AG09309 (cell line): ENCODE measurements at regions not wholly inside any gene's neighbourhood (a gene's known extent, or its start where the extent isn't known, plus 50 kb on each side); places are given as distances from the start of the nearest gene placed in this dataset.

Experiments
- DNase-seq: peaks from one replicate; pipeline ENCODE4 v3.0.0-alpha.2; 2010; ENCODE audit warnings: low read depth
- H3K4me3 ChIP-seq: 2 replicates; pipeline ENCODE4 v1.5.1; 2011; ENCODE audit warnings: mild to moderate bottlenecking, low read depth, low read length, moderate library complexity; ENCODE audit not compliant: control insufficient read depth
- TF ChIP-seq, protein P1 (sequence below): IDR thresholded peaks from 2 replicates; pipeline ENCODE4 v1.5.1; 2011; ENCODE audit warnings: mild to moderate bottlenecking, low read depth, low read length, inconsistent platforms; ENCODE audit not compliant: insufficient read depth, control insufficient read depth; ENCODE audit errors: missing control alignments

GRCh38 chr18:38263066-38263465 lies 697.5 kb upstream of the CELF4 start:
- TF ChIP-seq, protein P1, sequence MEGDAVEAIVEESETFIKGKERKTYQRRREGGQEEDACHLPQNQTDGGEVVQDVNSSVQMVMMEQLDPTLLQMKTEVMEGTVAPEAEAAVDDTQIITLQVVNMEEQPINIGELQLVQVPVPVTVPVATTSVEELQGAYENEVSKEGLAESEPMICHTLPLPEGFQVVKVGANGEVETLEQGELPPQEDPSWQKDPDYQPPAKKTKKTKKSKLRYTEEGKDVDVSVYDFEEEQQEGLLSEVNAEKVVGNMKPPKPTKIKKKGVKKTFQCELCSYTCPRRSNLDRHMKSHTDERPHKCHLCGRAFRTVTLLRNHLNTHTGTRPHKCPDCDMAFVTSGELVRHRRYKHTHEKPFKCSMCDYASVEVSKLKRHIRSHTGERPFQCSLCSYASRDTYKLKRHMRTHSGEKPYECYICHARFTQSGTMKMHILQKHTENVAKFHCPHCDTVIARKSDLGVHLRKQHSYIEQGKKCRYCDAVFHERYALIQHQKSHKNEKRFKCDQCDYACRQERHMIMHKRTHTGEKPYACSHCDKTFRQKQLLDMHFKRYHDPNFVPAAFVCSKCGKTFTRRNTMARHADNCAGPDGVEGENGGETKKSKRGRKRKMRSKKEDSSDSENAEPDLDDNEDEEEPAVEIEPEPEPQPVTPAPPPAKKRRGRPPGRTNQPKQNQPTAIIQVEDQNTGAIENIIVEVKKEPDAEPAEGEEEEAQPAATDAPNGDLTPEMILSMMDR, result no peak
- DNase-seq, result no peak
- H3K4me3 ChIP-seq, result no peak overlapping the region

- H3K4me3 ChIP-seq, result no peak overlapping the region
- no peak for DNase-seq
- TF ChIP-seq, protein P1, result no peak
Observed at GRCh38 chr18:38262661-38263060, 697.1 kb upstream of the CELF4 start.

- H3K4me3 ChIP-seq, result no peak overlapping the region
- DNase-seq, result no peak
- TF ChIP-seq, protein P1, result no peak
Observed at GRCh38 chr18:38257661-38258060, 692.1 kb upstream of the CELF4 start.

DNA sequence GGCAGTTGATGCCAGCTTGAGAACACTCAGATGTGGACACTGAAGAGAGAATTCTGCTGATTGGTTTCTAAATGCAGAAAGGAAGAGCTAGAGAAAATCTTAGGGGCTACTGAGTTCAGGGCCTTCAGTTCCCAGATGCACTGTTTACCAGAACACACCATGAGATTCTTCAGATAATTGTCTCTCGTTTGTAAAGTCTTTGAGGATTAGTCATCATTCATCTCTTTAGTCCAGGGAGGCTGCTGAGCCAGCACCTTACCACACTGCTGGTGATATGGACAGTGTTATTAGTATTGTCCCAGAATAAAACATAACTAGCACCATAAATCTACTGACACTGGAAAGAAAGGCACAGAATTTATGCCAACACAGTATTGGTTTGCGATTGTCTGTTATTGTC lies 690.8 kb upstream of the CELF4 start:
- TF ChIP-seq, protein P1, result no peak
- no peak for DNase-seq
- no peak overlapping the region for H3K4me3 ChIP-seq

DNA sequence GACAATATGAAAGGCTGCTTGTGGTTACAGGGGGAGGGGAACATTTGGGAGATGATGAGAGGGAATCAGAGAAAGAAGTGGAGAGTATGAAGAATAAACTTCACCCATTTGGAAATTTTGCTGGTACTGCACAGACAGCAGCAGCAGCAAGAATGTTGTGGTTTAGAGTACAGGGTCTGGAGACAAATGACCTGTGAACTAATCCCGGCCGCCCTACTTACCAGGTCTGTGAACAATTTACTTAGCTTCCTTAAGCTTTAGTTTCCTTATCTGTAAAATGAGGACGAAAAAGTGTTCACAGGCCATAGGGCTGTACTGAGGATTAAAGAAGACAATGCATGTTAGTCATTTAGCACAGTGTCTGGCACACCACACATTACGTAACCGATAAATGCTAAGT lies 685.4 kb upstream of the CELF4 start:
- TF ChIP-seq, protein P1, result no peak
- no peak overlapping the region for H3K4me3 ChIP-seq
- no peak for DNase-seq

DNA sequence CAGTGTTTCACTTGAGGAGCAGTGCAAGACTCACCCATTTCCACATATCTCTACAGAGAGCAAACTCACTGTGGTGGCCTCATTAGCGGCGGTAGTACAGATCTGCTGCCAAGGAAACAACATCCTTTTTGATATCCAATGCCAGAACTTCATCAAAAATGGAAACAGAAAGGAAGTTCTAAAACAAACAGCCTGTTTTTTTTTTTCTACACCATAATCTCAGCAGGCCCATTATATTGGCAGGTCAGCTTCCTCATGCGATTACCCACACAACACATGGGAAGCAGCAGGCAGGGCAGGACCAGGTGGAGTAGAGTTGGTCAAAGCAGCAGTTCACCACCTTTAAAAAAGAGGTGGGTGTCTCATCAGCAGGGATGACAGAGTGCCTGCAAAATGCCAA lies 678.9 kb upstream of the CELF4 start:
- no peak overlapping the region for H3K4me3 ChIP-seq
- no peak for DNase-seq
- TF ChIP-seq, protein P1, result no peak

- TF ChIP-seq, protein P1, result no peak
- no peak for DNase-seq
- no peak overlapping the region for H3K4me3 ChIP-seq
Observed at GRCh38 chr18:38243291-38243690, 677.7 kb upstream of the CELF4 start.
